G401 (cell line): ENCODE measurements at regions not wholly inside any gene's neighbourhood (a gene's known extent, or its start where the extent isn't known, plus 50 kb on each side); places are given as distances from the start of the nearest gene placed in this dataset.
"Not testable (repeated sequence)": the region's sequence is repeated elsewhere in the genome, so short reads cannot be mapped to it uniquely, and the experiment has no call there.

Source experiments
- DNase-seq: peaks from one replicate; pipeline ENCODE4 v3.0.0-alpha.2; 2015; ENCODE audit warnings: low spot score
- in situ Hi-C: cut with HindIII; loops from 2 replicates; pipeline ENCODE4 v1.10.0; 2016; ENCODE audit warnings: low sequenced_read_pairs, mixed read lengths

DNA sequence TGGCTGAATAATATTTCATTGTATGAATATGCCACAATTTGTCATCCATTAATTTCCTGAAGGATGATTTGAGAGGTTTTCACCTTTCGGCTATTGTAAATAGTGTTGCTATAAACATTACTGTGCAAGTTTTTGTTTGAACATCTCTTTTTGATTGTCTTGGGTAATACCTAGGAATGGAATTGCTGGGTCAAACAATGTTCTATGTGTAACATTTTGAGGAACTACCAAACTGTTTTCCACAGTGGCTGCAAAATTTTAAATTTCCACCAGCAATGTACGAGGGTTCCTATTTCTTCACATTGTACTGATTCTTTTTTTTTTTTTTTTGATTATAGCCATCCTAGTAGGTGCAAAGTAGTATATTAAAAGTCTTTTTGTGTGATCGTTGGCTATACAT, 63.8 kb upstream of the ANKH start:
- in situ Hi-C loops, result no loop called here

DNA sequence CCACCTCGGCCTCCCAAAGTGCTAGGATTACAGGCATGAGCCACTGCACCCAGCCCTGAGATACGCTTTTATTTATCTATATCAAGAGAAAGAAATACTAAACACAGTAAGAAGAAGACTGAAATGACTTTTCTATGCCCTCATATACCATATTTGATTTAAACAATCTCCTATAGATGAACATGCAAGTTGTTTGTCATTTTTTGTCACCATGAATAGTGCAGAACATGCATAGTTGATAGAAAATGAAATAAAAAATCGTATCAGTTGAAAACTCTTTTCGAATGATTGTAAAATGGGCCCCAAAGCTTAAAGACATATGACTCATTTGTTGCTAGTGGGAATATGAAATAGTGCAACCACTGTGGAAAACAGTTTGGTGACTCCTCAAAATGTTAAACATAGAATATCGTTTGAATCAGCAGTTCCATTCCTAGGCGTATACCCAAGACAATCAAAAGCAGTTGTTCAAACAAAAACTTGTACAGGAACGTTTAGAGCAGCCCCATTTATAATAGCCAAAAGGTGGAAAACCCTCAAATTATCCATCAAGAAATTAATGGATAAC, 61.4 kb upstream of the ANKH start:
- in situ Hi-C loops, result no loop called here
- DNase-seq, result no peak

More for the DNA sequence above, 63.8 kb upstream of the ANKH start:
- DNase-seq, result no peak

DNA sequence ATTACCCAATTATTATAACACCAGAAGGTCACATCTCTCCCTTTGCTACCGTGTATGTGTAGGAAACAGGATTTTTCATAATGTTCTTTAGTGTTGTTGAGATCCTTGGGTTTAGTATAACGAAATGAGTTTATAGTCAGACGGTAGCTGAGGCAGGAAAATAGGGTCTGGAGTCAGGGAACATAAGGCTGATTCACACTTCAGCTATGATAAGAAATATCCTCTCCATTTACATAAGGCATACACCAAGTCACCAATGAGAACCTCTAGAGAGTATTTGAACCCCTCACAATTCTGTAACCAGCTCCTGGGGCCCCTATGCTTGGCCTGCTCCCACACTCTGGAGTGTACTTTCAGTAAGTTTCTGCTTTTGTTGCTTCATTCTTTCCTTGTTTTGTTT, 58.9 kb upstream of the ANKH start:
- in situ Hi-C loops, result no loop called here
- DNase-seq, result no peak

DNA sequence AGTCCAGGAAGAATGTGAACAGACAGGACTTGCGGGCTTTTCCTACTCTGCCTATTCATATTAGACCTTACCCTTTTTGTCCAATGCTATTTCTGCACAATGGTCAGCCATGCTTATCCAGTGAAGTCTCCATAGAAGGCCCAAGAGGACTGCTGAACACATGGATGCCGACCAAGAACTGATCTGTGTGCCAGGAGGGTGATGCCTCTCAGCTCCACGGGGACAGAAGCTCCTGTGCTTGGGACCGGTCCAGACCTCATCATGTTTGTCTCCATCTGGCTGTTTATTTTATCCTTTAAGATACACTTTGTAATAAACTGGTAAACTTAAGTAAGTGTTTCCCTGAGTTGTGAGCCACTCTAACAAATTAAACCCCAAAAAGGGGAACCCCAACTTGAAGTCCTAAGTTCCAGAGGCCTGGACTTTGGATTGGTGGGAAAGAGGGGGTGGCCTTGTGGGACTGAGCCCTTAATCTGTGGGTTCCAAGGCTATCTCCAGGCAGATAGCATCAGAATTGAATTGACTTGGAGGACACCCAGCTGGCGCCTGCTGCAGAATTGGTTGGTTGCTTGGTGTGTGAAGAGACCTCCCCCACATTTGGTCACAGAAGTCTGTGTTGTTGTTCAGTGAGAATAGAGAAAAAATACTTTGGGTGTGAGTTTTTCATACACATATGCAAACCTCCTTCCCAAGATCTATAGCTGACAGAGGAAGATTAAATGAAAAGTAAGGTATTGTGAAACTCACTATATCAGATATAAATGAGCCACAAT, 57.9 kb upstream of the ANKH start:
- in situ Hi-C loops, result no loop called here
- DNase-seq, result peak; percentile 70

DNA sequence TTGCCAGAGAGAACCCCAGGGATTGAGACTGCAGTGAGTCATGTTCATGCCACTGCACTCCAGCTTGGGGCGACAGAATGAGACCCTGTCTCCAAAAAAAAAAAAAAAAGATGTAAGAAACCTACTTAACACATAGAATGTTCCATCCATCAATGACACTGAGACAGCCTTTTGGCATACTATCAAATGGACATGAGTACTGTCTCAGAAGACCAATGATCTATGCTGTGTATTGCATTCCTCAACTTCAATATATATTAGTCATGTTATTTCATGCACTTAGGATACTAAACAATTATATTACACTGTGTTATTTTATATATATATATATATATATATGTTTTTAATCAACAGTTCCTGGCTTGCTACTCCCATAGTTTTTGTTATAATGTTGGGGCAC, 57.1 kb upstream of the ANKH start:
- DNase-seq, result no peak
- in situ Hi-C loops, result no loop called here

DNA sequence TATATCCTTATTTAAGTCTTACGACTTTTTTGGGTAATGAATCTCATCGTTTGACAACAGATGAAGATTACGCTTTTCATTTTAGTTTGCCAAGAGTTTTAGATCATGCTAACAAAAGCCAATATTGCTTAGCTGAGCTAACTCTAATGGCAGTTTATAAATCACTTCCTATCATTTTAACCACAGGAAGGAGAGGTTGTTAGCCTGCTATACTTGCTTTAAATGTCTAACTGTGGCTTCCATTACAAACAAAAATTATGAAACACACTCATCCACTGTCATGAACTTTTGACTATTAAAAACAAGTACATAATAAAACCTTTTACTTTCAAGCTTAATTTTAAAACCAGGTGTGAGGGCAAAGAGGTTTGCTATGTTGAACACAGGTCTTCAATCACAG, 53.7 kb upstream of the ANKH start:
- no peak for DNase-seq
- in situ Hi-C loops, result no loop called here

DNA sequence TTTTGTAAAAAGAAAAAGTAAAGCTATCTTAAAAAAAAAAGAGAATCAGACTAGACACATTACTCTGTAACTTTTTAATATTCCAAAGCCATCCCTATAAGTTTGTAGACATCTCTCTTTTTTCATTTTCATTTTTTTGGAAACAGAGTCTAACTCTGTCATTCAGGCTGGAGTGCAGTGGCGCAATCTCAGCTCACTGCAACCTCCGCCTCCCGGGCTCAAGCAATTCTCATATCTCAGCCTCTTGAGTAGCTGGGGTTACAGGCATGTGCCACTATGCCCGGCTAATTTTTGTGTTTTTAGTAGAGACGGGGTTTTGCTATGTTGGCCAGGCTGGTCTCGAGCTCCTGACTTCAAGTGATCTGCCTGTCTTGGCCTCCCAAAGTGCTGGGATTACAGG, 51.4 kb upstream of the ANKH start:
- in situ Hi-C loops, result not testable (repeated sequence)

DNA sequence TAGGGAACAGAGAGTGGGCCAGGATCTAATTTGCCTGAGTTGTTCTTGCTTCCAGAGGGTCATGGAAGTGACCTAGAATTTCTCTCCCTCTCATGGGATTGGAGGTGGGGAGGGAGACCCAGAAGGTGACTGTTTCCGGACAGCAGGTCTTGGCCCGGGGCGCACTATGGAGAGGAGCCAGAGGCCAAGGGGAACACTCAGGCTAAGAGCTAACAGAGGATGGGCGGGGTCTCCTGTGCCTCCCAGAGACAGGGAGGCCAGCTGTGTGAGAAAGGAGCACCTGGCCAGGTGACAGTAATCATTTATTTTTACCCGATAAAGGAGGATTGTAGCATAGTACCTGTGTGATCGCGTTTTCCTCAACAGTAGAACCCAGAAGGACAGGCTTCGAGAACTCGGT, 50.9 kb upstream of the ANKH start:
- no peak for DNase-seq
- in situ Hi-C loops, result no loop called here

More for the DNA sequence above, 51.4 kb upstream of the ANKH start:
- not testable (repeated sequence) for DNase-seq
